AG09309 (cell line): ENCODE measurements at regions not wholly inside any gene's neighbourhood (a gene's known extent, or its start where the extent isn't known, plus 50 kb on each side); places are given as distances from the start of the nearest gene placed in this dataset.

Experiments
- DNase-seq: peaks from one replicate; pipeline ENCODE4 v3.0.0-alpha.2; 2010; ENCODE audit warnings: low read depth
- H3K4me3 ChIP-seq: 2 replicates; pipeline ENCODE4 v1.5.1; 2011; ENCODE audit warnings: mild to moderate bottlenecking, low read depth, low read length, moderate library complexity; ENCODE audit not compliant: control insufficient read depth
- TF ChIP-seq, protein P1 (sequence below): IDR thresholded peaks from 2 replicates; pipeline ENCODE4 v1.5.1; 2011; ENCODE audit warnings: mild to moderate bottlenecking, low read depth, low read length, inconsistent platforms; ENCODE audit not compliant: insufficient read depth, control insufficient read depth; ENCODE audit errors: missing control alignments

DNA sequence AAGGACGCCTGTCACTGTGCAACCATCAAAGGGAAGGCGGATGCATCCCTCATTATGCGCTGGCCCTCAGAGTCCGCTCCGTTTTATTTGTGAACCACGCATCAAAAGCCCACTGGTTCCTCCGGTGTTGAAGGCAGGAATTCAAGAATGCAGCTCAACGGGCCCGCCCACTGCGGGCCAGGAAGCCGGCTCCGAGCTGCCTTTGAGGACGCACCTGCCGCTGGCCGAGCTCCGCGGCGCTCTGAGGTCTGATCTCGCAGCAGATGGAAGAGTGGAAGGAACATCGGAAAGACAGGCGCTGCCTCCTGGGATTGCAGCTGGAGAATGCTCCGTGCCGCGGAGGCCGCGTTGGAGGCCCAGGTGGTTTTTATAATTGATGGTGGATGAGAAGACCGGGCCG lies 56.9 kb upstream of the ADGRA1 start:
- DNase-seq: no peak
- TF ChIP-seq, protein P1, sequence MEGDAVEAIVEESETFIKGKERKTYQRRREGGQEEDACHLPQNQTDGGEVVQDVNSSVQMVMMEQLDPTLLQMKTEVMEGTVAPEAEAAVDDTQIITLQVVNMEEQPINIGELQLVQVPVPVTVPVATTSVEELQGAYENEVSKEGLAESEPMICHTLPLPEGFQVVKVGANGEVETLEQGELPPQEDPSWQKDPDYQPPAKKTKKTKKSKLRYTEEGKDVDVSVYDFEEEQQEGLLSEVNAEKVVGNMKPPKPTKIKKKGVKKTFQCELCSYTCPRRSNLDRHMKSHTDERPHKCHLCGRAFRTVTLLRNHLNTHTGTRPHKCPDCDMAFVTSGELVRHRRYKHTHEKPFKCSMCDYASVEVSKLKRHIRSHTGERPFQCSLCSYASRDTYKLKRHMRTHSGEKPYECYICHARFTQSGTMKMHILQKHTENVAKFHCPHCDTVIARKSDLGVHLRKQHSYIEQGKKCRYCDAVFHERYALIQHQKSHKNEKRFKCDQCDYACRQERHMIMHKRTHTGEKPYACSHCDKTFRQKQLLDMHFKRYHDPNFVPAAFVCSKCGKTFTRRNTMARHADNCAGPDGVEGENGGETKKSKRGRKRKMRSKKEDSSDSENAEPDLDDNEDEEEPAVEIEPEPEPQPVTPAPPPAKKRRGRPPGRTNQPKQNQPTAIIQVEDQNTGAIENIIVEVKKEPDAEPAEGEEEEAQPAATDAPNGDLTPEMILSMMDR: no peak
- no peak overlapping the region for H3K4me3 ChIP-seq

DNA sequence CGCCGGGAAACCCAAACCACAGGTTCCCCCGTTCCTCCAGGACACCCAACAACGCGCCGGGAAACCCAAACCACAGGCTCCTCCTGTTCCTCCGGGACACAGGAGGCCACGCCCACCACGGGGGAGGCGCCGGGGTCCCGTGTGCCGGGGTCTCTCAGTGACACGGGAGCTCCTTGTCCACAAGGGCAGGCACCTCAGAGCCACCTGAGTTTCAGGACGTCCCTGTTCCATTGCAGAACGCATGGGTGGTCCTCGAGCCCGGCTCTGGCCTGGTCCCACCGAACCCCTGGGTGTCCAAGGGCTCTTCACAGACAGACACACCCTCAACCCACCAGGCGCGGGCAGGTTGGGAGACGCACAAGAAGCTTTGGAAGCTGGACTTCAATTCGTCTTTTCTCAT lies 57.6 kb upstream of the ADGRA1 start:
- no peak overlapping the region for H3K4me3 ChIP-seq
- TF ChIP-seq, protein P1: no peak
- DNase-seq: no peak

DNA sequence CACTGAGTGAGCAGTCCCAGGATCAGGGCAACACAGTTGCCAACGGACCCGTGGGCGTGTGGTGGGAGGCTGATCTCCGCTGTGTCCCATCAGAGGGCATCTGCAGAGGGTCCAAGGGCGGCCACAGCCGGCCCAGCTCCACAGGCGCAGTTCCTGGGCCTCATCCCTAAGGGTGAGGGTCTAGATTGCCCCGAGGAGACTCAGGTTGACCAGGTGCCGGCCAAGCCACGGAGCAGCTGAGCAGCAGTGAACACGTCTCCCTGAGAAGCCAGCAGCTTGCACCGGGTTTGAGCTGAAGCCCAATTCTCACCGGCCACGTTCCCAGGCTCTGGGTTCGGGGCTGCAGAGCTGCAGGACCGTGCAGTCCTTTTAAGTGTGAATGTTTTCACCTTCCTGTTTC lies 58.8 kb upstream of the ADGRA1 start:
- TF ChIP-seq, protein P1: no peak
- no peak for DNase-seq
- no peak overlapping the region for H3K4me3 ChIP-seq

DNA sequence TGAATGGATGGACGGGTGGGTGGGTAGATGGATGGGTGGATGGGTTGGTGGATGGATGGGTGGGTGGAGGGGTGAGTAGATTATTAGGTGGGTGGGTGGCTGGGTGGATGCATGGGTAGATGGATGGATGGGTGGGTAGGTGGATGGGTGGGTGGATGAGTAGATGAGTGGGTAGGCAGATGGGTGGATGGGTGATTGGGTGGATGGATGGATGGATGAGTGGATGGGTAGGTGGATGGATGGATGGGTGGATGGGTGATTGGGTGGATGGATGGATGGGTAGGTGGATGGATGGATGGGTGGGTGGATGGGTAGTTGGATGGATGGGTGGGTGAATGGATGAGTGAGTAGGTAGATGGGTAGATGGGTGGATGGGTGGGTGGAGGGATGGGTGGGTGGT lies 59.6 kb upstream of the ADGRA1 start:
- TF ChIP-seq, protein P1: no peak
- DNase-seq: no peak
- H3K4me3 ChIP-seq: no peak overlapping the region

- TF ChIP-seq, protein P1: no peak
- H3K4me3 ChIP-seq: no peak overlapping the region
- no peak for DNase-seq
These were observed 60.2 kb upstream of the ADGRA1 start for GRCh38 chr10:133027482-133027881.

GRCh38 chr10:133026726-133027395 lies 60.9 kb upstream of the ADGRA1 start:
- TF ChIP-seq, protein P1: no peak
- DNase-seq: no peak
- no peak overlapping the region for H3K4me3 ChIP-seq
